HL-60 (cell line): ENCODE measurements at regions not wholly inside any gene's neighbourhood (a gene's known extent, or its start where the extent isn't known, plus 50 kb on each side); places are given as distances from the start of the nearest gene placed in this dataset.

Experiments used
- DNase-seq, 2 experiments: peaks; one replicate each; pipeline ENCODE4 v3.0.0-alpha.2; 2010 to 2020; ENCODE audit warnings: low read depth in 1 of 2, low spot score in 1 of 2
- H3K27ac ChIP-seq: fragments of 250-450 bp; sonication (Bioruptor Pico); replicated peaks from 2 replicates; pipeline ENCODE4 v1.5.1; 2020; ENCODE audit warnings: mild to moderate bottlenecking, moderate library complexity
- H3K27me3 ChIP-seq: fragments of 250-450 bp; sonication (Bioruptor Pico); 2 replicates; pipeline ENCODE4 v1.5.1; 2021; ENCODE audit warnings: mild to moderate bottlenecking, moderate library complexity; ENCODE audit not compliant: insufficient read depth, poor library complexity, severe bottlenecking
- H3K4me3 ChIP-seq: replicated peaks from 2 replicates; pipeline ENCODE4 v1.5.1; 2011; ENCODE audit warnings: mild to moderate bottlenecking, control low read depth, low read length; ENCODE audit not compliant: insufficient read depth
- CTCF ChIP-seq: IDR thresholded peaks from one replicate; pipeline ENCODE4 v1.5.1; 2011; ENCODE audit warnings: low read length, control low read depth, inconsistent platforms; ENCODE audit not compliant: insufficient read depth
- GABPA ChIP-seq: IDR thresholded peaks from 2 replicates; pipeline ENCODE4 v1.6.1; 2012; ENCODE audit warnings: low read depth
- POLR2AphosphoS5 ChIP-seq: IDR thresholded peaks from 2 replicates; pipeline ENCODE4 v1.6.1; 2012; ENCODE audit warnings: low read depth
- REST ChIP-seq: IDR thresholded peaks from 2 replicates; pipeline ENCODE4 v1.6.1; 2012; ENCODE audit warnings: low read depth; ENCODE audit not compliant: insufficient replicate concordance
- SPI1 ChIP-seq: IDR thresholded peaks from 2 replicates; pipeline ENCODE4 v1.6.1; 2012; ENCODE audit warnings: low read depth, mild to moderate bottlenecking, borderline replicate concordance

GRCh38 chr6:138681627-138682026 is 91.9 kb upstream of the CCDC28A start:
- Histone ChIP-seq H3K27me3 (no peaks in the 10 kb centered on the region), H3K27ac (no peak overlapping the region), H3K4me3 (no peak overlapping the region)
- DNase-seq: no peak
- TF ChIP-seq POLR2AphosphoS5 (no peak), CTCF (no peak), REST (no peak), GABPA (no peak), SPI1 (no peak)

- DNase-seq: no peak
- H3K4me3 ChIP-seq: no peak overlapping the region
- H3K27ac ChIP-seq: no peak overlapping the region
- TF ChIP-seq GABPA (no peak), SPI1 (no peak), POLR2AphosphoS5 (no peak), CTCF (no peak)
- H3K27me3 ChIP-seq: no peaks in the 10 kb centered on the region
Observed at GRCh38 chr6:138682704-138683527, 90.7 kb upstream of the CCDC28A start.

GRCh38 chr6:138685257-138685656 is 88.3 kb upstream of the CCDC28A start:
- Histone ChIP-seq H3K27ac (no peak overlapping the region), H3K27me3 (no peaks in the 10 kb centered on the region), H3K4me3 (no peak overlapping the region)
- DNase-seq: no peak
- TF ChIP-seq CTCF (no peak), REST (no peak), GABPA (no peak), POLR2AphosphoS5 (no peak), SPI1 (no peak)

- Histone ChIP-seq H3K27ac (no peak overlapping the region), H3K4me3 (no peak overlapping the region), H3K27me3 (no peaks in the 10 kb centered on the region)
- TF ChIP-seq POLR2AphosphoS5 (no peak), SPI1 (no peak), CTCF (no peak), REST (no peak), GABPA (no peak)
- no peak for DNase-seq
Observed at GRCh38 chr6:138685781-138686180, 87.8 kb upstream of the CCDC28A start.
